Stromal cell of bone marrow (primary cell): ENCODE measurements at regions not wholly inside any gene's neighbourhood (a gene's known extent, or its start where the extent isn't known, plus 50 kb on each side); places are given as distances from the start of the nearest gene placed in this dataset.
A peak's percentile ranks its signal among the peaks of the same experiment; 100 is the strongest.

Experiments used
- DNase-seq: peaks from one replicate; pipeline ENCODE4 v3.0.0-alpha.2; 2012; ENCODE audit warnings: low read depth

- DNase-seq: no peak
These were observed 402.4 kb upstream of the LRRC4C start for GRCh38 chr11:41861838-41862237.

GRCh38 chr11:41866525-41866924 is 407.1 kb upstream of the LRRC4C start:
- no peak for DNase-seq

DNA sequence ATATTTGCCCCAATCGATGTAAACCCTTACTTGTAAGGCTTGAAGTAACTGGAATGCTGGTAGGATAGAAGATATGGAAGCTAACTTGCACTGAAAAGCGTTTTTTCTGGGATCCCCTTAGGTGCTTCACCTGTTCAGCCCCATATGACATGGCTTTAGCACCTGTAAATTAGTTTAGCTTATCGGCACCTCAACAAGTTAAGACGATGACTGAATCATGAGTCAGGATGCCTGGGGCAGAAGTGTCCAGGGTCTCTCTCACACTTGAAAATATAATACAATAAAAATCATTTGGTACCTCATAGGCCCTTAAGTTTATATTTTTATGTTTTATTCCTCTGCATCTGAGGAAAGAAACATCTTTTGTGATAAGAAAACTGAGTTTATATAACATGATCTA is 409.2 kb upstream of the LRRC4C start:
- DNase-seq: no peak

- DNase-seq: no peak
These were observed 413.0 kb upstream of the LRRC4C start for GRCh38 chr11:41872426-41872825.

DNA sequence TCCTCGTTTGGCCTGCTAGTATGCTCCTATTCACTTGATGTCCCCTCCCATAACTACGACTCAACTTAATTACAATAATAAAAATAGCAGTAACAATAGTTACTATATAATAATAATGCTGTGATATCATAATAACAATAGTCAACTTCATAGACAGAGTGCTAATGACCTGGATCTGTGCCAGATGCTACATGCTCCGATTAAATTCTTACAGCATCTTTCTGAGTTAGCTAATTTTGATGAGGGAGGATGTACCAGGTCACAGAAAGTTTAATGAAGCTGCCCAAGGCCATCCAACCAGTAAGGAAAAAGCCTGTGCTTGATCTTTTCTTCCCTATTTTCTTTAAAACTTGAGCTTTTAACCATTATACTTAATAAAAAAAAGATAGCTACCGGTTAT is 413.4 kb upstream of the LRRC4C start:
- DNase-seq: no peak

DNA sequence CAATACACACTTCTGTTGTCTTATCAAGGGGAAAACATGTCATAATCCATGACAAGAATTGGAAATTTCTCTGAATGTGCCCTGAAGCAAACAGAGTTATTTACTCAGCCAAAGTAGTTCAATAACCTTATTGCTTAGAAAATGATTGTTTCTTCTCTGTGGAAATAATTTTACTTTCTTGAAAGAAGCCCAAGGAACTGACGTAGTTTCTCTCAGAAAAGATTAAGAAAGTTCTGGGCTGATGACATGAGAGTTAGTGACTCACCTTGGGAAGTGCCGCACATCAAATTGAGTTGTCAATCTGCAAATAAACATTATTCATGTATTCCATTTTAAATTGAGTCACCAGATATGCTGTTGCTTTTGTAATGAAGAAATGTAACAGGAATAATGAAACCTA is 418.6 kb upstream of the LRRC4C start:
- DNase-seq: no peak

GRCh38 chr11:41879214-41879613 is 419.8 kb upstream of the LRRC4C start:
- peak; percentile 2 for DNase-seq

DNA sequence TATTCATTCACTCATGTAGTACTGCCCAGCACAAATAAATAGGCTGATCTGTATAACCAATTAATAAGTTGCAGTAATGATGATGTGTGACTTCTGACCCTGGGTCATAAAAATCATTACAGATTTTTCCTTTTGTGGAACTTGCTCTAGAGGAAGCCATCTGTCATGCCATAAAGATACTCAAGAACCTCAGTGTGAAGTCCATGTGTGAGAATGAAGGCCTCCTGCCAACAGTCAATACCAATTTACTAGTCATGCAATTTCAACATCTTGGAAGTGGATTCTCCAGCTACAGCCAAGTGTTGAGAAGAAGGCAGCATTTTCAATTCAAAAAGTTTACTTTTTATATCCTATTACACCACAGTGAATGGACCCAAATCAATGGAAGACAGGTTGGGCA is 435.6 kb upstream of the LRRC4C start:
- no peak for DNase-seq

DNA sequence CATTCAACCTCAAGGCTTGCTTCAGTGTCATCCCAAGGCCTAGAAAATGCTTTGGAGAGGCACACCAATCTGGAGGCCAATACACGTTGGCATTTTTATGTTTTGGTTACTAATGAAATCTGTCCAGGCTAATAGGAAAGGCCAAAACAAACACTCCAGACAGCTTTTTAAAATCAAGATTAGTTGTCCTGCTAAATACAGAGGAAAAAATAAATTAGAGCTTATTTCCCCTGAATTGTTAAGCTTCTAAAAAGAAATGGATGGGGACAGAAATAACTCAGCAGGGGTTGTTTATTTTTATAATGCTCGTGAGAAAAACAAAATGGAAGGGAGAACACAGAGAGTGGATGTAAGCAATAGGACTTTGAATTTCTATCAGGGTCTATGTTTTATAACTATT is 438.5 kb upstream of the LRRC4C start:
- no peak for DNase-seq

DNA sequence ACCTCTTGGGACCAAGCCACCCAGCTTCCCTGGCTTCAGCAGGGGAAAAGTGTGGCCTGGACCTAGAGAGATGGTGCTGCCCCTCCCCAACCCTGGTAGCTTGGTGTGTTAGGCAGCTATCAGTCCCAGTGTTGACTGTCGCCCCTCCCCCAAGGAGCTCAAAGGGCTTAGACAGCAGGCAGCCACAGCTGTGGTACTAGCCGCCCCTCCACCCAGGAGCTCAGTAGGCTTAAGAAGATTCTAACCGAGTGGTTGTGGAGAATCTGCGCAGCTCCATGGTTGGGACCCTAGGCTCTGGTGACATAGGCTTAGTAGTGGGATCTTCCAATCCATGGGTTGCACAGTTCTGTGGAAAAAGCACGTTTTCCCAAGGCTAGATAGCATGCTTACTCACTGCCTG is 458.4 kb upstream of the LRRC4C start:
- no peak for DNase-seq

- DNase-seq: no peak
These were observed 460.9 kb upstream of the LRRC4C start for GRCh38 chr11:41920374-41920773.

GRCh38 chr11:41921746-41922390 is 462.4 kb upstream of the LRRC4C start:
- DNase-seq: no peak

DNA sequence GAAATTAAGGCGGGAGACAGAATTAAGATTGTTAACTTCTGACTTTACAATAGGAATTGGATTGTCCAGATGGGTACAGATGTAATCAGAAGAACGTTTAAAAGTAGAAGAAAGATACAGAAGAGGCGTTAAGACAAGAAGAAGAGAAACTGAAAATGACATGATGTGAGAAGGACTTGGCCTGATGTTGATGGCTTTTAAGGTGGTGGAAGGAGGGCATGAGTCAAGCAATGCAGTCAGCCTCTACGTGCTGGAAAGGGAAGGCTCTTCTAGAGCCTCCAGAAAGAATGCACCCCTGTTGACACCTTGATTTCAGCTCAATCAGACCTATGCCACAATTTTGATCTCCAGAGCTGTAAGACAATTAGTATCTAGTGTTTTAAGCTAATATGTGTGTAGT is 466.9 kb upstream of the LRRC4C start:
- DNase-seq: no peak

DNA sequence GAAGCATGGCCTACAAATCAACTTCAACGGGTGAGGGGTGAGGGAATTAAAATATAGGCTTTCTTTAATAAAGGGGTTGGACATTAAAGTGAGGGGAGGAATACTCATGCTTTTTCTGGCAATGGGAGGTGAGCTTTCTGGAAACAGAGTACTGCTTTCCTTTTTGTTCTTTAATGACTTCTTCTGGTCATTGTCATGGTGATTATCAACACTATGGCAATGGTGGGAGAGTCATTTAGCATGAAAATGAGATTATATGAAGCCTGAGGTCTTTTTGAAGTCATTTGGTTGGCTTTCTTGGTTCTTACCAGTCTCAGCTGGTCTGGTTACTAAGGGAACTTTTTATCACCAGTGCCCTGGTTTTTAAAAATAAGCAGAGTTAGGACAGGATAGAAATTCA is 475.8 kb upstream of the LRRC4C start:
- DNase-seq: no peak

- DNase-seq: no peak
These were observed 476.3 kb upstream of the LRRC4C start for GRCh38 chr11:41935795-41936194.

DNA sequence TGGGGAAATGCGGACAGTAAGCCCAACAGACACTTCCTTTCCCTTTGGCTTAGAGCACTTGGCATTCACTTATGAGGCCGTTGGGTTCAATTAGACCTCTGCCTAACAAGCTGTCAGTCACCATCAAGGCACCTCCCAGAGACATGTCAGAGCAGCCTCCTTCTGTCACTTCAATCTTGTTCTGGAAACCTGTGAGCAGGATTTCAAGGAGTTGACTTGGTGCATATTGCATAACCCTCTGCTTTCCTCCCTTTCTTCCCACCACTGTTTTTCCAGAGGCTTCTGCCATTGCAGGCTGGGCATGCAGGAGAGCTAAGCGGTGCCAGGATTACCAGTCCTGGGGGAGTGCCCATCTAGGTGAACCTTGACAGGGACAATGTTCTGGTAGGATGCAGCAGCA is 484.2 kb upstream of the LRRC4C start:
- DNase-seq: no peak

DNA sequence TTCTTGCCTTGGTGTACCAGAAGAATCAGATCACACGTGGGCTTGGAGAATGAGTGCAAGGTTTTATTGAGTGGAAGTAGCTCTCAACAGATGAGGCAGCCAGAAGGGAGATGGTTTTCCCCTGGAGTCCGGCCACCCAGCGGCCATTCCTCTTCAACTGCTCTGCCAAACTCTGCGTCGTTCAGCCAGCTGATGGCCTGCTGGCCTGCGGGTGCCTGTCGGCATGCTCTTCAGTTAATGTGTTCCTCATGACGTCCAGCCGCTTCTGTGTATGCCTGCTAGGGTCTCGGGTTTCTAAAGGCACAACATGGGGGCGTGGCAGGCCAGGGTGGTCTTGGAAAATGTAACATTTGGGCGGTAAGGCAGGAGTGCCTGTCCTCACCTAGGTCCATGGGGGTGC is 487.9 kb upstream of the LRRC4C start:
- DNase-seq: no peak

DNA sequence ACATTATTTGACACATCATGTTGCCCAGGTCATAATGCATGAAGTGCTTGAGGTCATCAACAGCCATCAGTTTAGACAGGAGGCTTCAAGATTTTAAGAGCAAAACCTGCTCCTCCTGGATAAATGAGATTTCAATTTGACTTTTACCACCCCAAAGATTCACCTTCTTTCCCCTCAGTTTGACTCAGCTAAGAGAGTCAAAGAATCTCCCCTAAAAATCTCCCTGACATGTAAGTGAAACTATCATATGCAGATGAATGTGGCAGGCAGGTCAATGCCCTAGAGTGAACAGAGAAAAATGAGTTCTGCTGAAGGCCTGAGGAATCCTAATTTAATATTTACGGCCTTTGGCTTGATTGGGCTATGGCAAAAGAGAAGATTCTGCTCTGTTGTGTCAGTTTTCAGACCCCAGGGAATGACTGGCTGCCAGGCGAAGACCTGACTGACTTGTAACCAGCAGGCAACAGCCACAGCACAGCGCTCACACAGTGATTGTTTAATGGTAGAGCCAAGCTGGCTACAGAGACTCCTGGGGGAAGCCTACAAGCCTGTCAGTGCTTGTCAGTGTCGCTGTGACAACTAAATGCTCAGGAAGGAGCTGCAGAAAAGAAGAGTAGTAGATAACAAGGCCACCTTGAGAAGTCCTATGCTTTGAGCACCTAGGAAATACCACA is 491.2 kb upstream of the LRRC4C start:
- no peak for DNase-seq

- DNase-seq: peak; percentile 4
These were observed 494.6 kb upstream of the LRRC4C start for GRCh38 chr11:41954034-41954433.

GRCh38 chr11:41955066-41955465 is 495.6 kb upstream of the LRRC4C start:
- DNase-seq: no peak

DNA sequence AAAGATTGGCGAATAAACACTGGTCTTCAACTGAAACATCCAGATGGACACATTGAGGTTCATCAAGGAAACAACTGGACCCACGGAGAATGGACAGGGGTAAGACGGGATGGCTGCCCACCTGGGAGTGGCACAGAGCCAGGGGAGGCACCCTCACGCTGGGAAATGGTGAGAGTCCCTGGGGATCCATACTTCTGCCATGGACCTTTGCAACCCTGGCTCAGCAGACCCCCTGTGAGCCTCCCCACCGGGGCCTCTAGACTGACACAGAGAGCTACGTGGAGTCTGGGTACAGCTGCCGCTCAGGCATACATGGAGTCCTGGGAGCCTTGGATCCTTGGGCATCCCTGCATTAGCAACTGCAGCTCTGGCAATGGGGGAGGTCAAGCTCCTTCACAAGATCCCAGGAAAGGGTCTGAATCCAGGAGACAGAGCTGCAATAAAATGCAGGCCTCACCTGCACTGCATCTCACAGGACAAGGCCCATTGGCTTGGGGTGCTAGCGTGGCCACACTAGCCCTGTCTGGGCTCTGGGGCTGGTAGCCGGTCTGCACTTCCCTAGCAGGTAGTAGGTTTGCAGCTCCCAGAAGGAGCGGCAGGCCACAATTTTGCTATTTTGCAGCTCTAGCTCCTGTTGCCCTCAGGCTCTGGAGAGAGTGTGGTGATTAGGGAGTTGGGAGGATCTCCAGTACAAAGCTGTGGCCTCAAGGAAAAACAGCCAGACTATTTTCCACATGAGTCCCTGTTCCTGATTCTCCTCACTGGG is 496.4 kb upstream of the LRRC4C start:
- no peak for DNase-seq

GRCh38 chr11:41963406-41963805 is 504.0 kb upstream of the LRRC4C start:
- DNase-seq: no peak

DNA sequence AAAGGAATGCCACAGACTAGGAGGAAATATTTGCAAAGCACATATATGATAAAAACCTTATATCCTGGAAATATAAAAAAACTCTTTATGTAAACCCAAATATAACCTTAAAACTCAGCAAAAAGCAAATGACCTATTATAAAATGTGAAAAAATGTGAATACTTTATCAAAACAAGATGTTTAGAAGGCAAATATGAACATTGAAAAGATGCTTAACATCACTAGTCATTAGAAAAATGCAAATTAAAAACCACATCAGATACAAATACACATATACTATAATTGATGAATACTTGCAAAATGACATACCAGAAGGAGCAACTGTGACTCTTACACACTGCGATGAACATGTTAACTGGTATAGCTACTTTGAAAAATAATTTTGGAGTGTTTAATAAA is 511.2 kb upstream of the LRRC4C start:
- no peak for DNase-seq
